H1 (cell line): ENCODE measurements at regions not wholly inside any gene's neighbourhood (a gene's known extent, or its start where the extent isn't known, plus 50 kb on each side); places are given as distances from the start of the nearest gene placed in this dataset.

Source experiments
- CHD1 ChIP-seq: IDR thresholded peaks from 2 replicates; pipeline ENCODE4 v1.6.1; 2012; ENCODE audit warnings: low read depth, low read length, improper control_type of control experiment
- CTBP2 ChIP-seq: IDR thresholded peaks from 2 replicates; pipeline ENCODE4 v1.7.0; 2011; ENCODE audit warnings: borderline replicate concordance, mild to moderate bottlenecking, moderate library complexity, mixed read lengths, low read length; ENCODE audit not compliant: insufficient read depth, insufficient read length
- KDM5A ChIP-seq: fragments of 200-600 bp; IDR thresholded peaks from 2 replicates; pipeline ENCODE4 v1.7.1; 2012; ENCODE audit warnings: mild to moderate bottlenecking, low read length, inconsistent platforms, mixed read lengths
- SAP30 ChIP-seq: fragments of 300-600 bp; sonication (generic); IDR thresholded peaks from 2 replicates; pipeline ENCODE4 v1.7.1; 2012; ENCODE audit warnings: low read length, moderate library complexity, mild to moderate bottlenecking, inconsistent platforms; ENCODE audit not compliant: insufficient read depth, insufficient replicate concordance
- SIRT6 ChIP-seq: IDR thresholded peaks from one replicate; pipeline ENCODE4 v1.7.1; 2012; ENCODE audit warnings: low read length, inconsistent platforms
- SIX5 ChIP-seq: IDR thresholded peaks from 2 replicates; pipeline ENCODE4 v1.6.1; 2011; ENCODE audit warnings: mild to moderate bottlenecking, low read depth, low read length

- TF ChIP-seq SAP30 (no peak), CHD1 (no peak), SIRT6 (no peak), SIX5 (no peak), CTBP2 (no peak), KDM5A (no peak)
Measured at GRCh38 chr18:73733806-73734314, 413.8 kb downstream of the FBXO15 start (continued).
